ENCODE measurements at regions not wholly inside any gene's neighbourhood (a gene's known extent, or its start where the extent isn't known, plus 50 kb on each side); places are given as distances from the start of the nearest gene placed in this dataset.

DNA sequence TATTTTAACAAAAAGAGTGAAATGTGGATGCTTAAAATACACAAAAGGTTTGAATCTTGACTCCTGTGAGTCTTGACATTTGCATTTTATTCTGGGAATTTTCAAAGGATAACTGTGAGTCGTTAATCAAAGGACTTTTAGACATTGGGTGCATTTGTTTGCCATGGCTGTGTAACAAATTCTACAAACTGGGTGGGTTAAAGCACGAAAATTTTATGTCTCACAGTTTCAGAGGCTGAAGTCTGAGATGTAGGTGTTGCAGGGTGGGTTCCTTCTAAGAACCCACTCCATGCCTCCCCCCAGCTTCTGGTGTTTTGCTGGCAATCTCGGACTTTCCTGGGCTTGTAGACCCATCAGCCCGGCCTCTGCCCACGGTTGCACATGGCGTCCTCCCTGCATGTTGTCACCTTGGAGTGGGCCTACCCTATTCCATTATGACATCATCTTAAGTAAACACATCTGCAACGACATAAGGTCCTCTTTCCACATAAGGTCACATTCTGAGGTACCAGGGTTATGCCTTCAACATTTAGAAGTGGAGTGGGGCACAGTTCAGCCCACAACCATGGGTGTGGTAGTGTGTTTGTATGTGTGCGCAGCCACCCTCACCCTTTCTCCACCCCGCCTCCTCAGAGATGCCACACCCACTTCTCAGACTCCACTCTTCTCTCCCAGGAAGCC, 113.1 kb downstream of the FOXA2 start:
- H3K27me3 Mint-ChIP-seq: no peaks in the 10 kb centered on the region
- no peak overlapping the region for H3K4me3 Mint-ChIP-seq
- no peaks in the 10 kb centered on the region for H3K36me3 Mint-ChIP-seq (ENCODE audit: low read depth)

GRCh38 chr20:22470620-22471026, 113.7 kb downstream of the FOXA2 start:
- H3K4me1 Mint-ChIP-seq: no peaks in the 10 kb centered on the region
- no peak overlapping the region for H3K27ac Mint-ChIP-seq
- POLR2A ChIA-PET: no interaction called here
- H3K9me3 Mint-ChIP-seq: peaks cover 11% of the 10 kb centered on the region
- no peak for DNase-seq
- CTCF ChIA-PET: no interaction called here
- no peaks in the 10 kb centered on the region for H3K27me3 Mint-ChIP-seq
- no peaks in the 10 kb centered on the region for H3K36me3 Mint-ChIP-seq (ENCODE audit: low read depth)
- no peak overlapping the region for H3K4me3 Mint-ChIP-seq

More for the DNA sequence above, 113.1 kb downstream of the FOXA2 start:
- ChIA-PET CTCF (no interaction called here), POLR2A (no interaction called here)
- DNase-seq: no peak
- H3K27ac Mint-ChIP-seq: no peak overlapping the region
- H3K4me1 Mint-ChIP-seq: no peaks in the 10 kb centered on the region
- H3K9me3 Mint-ChIP-seq: peaks cover 11% of the 10 kb centered on the region

DNA sequence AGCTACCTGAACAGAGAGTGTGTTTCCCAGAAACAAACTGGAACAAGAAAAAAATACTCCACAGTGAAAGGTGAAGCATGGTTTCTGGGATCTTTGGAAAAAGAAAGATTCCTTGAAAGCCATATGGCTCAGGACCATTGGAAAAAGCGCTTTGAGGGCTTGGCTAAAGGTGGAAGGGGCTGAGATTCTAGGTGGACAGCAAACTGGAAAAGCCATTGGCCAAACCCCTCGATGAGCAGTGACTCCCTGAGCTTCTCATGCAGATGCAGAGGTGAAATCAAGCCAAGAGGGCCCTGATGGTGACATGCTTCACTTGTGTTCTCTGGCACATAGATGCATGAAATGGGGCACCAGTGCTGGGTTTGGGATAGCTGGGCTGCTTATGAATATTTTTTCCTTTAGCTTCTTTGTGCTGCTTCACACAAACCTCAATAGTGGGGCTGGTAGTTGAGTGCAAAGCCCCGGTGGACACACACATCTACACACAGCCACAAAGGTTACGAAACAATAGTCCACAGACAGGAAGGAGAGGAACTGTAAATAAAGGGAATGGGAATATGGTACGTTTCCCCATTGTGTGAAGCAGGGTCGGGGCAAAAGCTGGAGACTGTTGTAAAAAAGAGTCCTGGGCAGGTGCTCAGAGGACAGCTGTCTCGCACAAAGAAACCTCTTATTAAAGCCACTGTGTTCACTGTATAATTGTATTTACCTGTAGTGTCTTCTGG, 117.8 kb downstream of the FOXA2 start:
- H3K4me3 Mint-ChIP-seq: no peak overlapping the region
- ChIA-PET POLR2A (no interaction called here), CTCF (no interaction called here)
- no peaks in the 10 kb centered on the region for H3K27me3 Mint-ChIP-seq
- no peaks in the 10 kb centered on the region for H3K36me3 Mint-ChIP-seq (ENCODE audit: low read depth)
- no peak for DNase-seq
- H3K4me1 Mint-ChIP-seq: no peaks in the 10 kb centered on the region
- H3K27ac Mint-ChIP-seq: no peak overlapping the region
- no peaks in the 10 kb centered on the region for H3K9me3 Mint-ChIP-seq

DNA sequence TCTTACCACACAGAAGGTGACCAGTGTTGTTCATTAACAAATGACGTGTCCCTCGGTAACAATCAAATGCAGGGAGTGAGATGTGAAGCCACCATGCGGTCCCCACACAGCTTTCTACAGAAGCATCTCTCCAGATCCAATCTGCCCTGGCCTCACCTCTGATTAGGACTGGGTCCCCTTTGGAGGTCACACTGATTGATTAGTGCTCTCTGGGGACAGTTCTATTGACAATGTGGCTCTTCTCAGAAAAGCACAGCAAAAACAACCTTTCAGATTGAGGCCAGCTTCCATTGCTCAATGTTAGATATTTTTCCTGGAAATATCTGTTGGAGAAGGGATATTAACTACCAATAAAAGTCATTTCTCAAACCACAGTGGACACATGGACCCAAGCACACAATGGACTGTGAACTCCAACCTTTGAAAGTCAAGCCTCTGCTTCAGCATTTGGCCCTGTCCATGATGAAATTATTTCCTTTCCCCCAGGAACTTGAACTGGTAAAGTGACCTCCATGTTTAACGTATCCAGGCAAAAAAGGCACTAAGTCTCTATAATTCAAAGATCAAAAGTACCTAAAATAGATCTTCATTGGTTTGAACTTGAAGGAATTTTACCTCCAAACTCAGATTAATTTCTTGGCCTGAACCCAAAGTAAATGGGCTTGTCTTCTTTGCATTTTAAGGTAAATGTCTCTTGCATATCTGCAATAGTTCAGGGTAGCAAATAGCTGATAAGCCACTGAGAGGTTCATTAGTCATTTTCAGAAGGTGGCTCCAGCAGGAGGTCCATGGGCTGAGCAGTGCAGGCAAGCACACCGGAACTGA, 118.5 kb downstream of the FOXA2 start:
- Mint-ChIP-seq H3K27ac (no peak overlapping the region), H3K27me3 (no peaks in the 10 kb centered on the region), H3K4me1 (no peaks in the 10 kb centered on the region), H3K36me3 (ENCODE audit: low read depth) (no peaks in the 10 kb centered on the region), H3K4me3 (no peak overlapping the region), H3K9me3 (no peaks in the 10 kb centered on the region)
- POLR2A ChIA-PET: interaction anchor here (0.6 kb wide), 1 partner anchor 14 kb away, joined by 3 read pairs; no protein-coding TSS in a partner anchor
- no peak for DNase-seq
- CTCF ChIA-PET: no interaction called here

DNA sequence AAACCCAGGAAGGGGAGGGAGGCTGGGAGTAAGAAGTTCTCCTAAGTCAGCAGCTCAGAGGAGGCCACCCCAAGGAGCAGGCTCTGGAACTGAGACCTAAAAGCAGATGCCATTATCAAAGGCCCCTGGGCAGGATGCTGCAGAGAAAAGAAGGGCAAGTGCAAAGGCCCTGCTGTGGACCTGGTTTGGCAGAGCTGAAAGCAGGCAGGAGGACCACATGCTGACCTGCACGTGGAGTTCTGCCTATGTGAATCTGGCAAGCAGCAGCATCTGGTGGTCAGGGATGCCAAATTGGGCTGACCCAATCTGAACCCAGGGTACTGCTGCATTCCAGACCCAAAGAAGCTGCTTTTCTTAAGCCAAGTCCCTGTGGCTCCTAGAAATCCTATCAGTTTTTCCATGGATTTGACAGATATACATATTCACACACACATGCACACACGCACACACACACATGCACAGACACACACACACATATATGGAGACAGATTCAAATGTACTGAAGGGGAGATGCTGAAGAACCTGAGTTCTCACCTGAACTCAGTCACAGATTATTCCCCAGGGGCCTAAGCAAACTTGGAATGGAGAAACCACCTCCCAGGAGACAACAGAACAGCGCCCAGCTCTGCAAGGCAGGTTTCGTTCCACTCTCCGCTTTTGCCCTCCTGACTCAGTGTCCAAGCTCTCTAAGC, 119.9 kb downstream of the FOXA2 start:
- Mint-ChIP-seq H3K27ac (no peak overlapping the region), H3K4me1 (no peaks in the 10 kb centered on the region), H3K9me3 (no peaks in the 10 kb centered on the region), H3K4me3 (no peak overlapping the region), H3K36me3 (ENCODE audit: low read depth) (no peaks in the 10 kb centered on the region), H3K27me3 (no peaks in the 10 kb centered on the region)
- DNase-seq: no peak
- ChIA-PET CTCF (no interaction called here), POLR2A (no interaction called here)

DNA sequence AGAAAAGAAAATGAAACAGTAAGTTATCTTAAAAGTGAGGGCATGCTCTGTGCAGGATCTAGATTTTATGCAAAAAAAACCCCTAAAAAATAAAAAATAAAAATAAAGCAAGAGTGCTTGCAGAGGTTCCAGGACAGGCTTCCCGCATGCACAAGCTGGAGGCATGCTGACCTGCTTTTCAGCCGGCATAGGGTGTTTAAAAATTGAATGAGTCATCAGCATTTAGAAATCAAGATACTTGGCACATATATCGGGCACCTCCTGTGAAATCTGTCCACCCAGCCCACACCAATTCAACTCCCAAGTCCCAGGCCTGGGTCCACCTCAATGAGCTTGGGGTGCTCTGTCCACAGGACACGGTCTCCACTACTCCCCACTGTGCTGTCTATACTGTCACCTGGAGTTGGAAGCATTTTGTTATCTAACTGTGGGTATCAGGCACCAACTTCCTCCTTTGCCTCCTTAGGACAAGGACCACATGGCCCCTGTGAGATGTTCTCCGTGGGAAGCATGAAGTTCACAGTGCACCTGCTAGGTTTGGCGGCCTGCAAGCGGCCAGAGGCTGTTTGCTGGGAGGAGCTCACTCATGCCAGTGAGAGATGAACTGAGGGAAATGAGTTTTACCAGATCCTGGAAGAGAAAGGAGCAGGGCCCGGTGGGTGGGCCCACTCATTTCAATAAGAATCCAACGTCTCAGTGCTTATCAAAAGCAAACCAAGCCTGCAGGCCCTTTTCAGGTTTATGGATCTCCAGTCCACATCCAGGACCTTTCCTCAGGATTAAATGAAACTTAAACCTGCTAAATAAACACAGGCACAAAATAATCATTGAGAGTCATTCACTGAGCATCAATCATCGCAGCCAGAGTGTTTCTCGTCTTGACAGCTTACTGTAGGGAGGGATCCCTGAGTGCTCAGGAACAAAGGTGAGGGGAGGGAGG, 121.1 kb downstream of the FOXA2 start:
- Mint-ChIP-seq H3K27ac (no peak overlapping the region), H3K4me1 (no peaks in the 10 kb centered on the region), H3K27me3 (no peaks in the 10 kb centered on the region), H3K9me3 (no peaks in the 10 kb centered on the region), H3K4me3 (no peak overlapping the region), H3K36me3 (ENCODE audit: low read depth) (no peaks in the 10 kb centered on the region)
- ChIA-PET POLR2A (interaction anchor here (0.5 kb wide), 1 partner anchor 27 kb away, joined by 3 read pairs; no protein-coding TSS in a partner anchor), CTCF (no interaction called here)
- DNase-seq: no peak

DNA sequence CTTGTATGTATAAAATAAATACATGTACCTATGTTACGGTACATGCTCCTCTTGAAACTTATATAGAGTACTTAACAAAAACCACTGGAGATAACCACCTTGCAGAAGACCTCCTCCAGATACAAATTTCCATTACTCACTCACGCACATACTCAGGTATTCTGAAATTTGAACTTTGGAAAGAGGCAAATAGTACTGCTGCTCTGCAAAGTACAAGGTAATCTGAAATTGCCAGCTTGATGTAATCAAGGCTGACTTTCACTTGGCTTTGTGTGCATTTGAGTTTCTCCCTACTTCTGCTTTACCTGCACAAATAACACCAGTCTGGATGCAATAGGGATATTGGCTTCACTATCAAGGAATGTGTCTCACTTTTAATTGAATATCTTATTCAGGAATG, 123.6 kb downstream of the FOXA2 start:
- no peak for DNase-seq
- POLR2A ChIA-PET: no interaction called here
- no peak overlapping the region for H3K4me3 Mint-ChIP-seq
- H3K27ac Mint-ChIP-seq: no peak overlapping the region
- CTCF ChIA-PET: no interaction called here
- H3K27me3 Mint-ChIP-seq: no peaks in the 10 kb centered on the region
- H3K36me3 Mint-ChIP-seq (ENCODE audit: low read depth): no peaks in the 10 kb centered on the region
- no peaks in the 10 kb centered on the region for H3K4me1 Mint-ChIP-seq
- no peaks in the 10 kb centered on the region for H3K9me3 Mint-ChIP-seq

DNA sequence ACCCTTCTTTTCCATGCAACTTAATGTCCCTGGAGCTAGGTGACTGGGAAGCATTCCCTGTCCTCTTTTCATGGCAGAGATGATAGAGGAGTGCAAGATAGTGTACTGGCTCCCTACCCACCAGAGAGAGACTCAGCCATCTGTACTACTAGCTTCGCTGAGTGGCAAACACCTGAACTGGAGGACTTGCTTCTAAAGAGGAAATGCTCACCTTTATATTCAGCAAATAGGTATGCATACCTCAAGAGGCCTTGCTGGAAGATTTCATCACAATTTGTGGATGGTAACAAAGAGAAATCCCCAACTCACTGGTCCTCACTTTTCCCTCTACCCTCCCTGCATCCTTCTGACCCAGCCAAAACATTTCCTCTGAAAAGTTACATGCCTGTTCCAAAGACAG, 124.1 kb downstream of the FOXA2 start:
- ChIA-PET POLR2A (no interaction called here), CTCF (no interaction called here)
- DNase-seq: no peak
- Mint-ChIP-seq H3K27me3 (no peaks in the 10 kb centered on the region), H3K4me1 (no peaks in the 10 kb centered on the region), H3K36me3 (ENCODE audit: low read depth) (no peaks in the 10 kb centered on the region), H3K27ac (no peak overlapping the region), H3K9me3 (no peaks in the 10 kb centered on the region), H3K4me3 (no peak overlapping the region)

- Mint-ChIP-seq H3K36me3 (ENCODE audit: low read depth) (no peaks in the 10 kb centered on the region), H3K27ac (no peak overlapping the region), H3K9me3 (no peaks in the 10 kb centered on the region), H3K27me3 (no peaks in the 10 kb centered on the region), H3K4me3 (no peak overlapping the region), H3K4me1 (no peaks in the 10 kb centered on the region)
- no peak for DNase-seq
- POLR2A ChIA-PET: no interaction called here
- CTCF ChIA-PET: no interaction called here
Measured at GRCh38 chr20:22459754-22460153, 124.6 kb downstream of the FOXA2 start.

- H3K4me3 Mint-ChIP-seq: no peak overlapping the region
- POLR2A ChIA-PET: no interaction called here
Measured at GRCh38 chr20:22456109-22456508, 128.3 kb downstream of the FOXA2 start.

GRCh38 chr20:22455259-22455658, 129.1 kb downstream of the FOXA2 start:
- CTCF ChIA-PET: no interaction called here
- Mint-ChIP-seq H3K4me3 (no peak overlapping the region), H3K9me3 (no peaks in the 10 kb centered on the region), H3K27ac (no peak overlapping the region), H3K4me1 (no peaks in the 10 kb centered on the region), H3K27me3 (no peaks in the 10 kb centered on the region), H3K36me3 (ENCODE audit: low read depth) (no peaks in the 10 kb centered on the region)
- POLR2A ChIA-PET: no interaction called here
- DNase-seq: no peak

More at GRCh38 chr20:22456109-22456508, 128.3 kb downstream of the FOXA2 start:
- Mint-ChIP-seq H3K4me1 (no peaks in the 10 kb centered on the region), H3K9me3 (no peaks in the 10 kb centered on the region), H3K36me3 (ENCODE audit: low read depth) (no peaks in the 10 kb centered on the region), H3K27ac (no peak overlapping the region), H3K27me3 (no peaks in the 10 kb centered on the region)
- DNase-seq: no peak
- CTCF ChIA-PET: no interaction called here

Data from activated CD4-positive, alpha-beta T cell treated with anti-CD3 and anti-CD28 coated beads, Interleukin-2, amount 10 ng/mL, durations not matched to agents 7 days and 5 days (primary cell).